Heart right ventricle (tissue), 16 donors: ENCODE measurements at regions not wholly inside any gene's neighbourhood (a gene's known extent, or its start where the extent isn't known, plus 50 kb on each side); places are given as distances from the start of the nearest gene placed in this dataset.
A peak's percentile ranks its signal among the peaks of the same experiment; 100 is the strongest.
"Not testable (repeated sequence)": the region's sequence is repeated elsewhere in the genome, so short reads cannot be mapped to it uniquely, and the experiment has no call there.

ENCODE experiments used
- ATAC-seq, 8 donors: fragments of 200-7000 bp; cut with Tn5 transposase; one replicate each; pipeline ENCODE4 v1.9.1; 2020; ENCODE audit warnings: mild to moderate bottlenecking in 8 of 8, moderate library complexity in 8 of 8, moderate number of reproducible peaks in 1 of 8
- DNase-seq, 2 donors: peaks; one replicate each; pipeline ENCODE4 v3.0.0-alpha.2; 2020
- H3K27ac ChIP-seq, 10 donors: fragments of 200-600 bp; sonication (generic) in 2 of 10; one replicate each; pipeline versions ENCODE4 v1.5.0 to v1.8.0; 2020 to 2022; ENCODE audit warnings: mild to moderate bottlenecking in 3 of 10
- H3K27me3 ChIP-seq, 7 donors: fragments of 200-600 bp; one replicate each; pipeline ENCODE4 v1.8.0; 2021 to 2022; ENCODE audit warnings: mild to moderate bottlenecking in 2 of 7
- H3K36me3 ChIP-seq, 9 donors: fragments of 200-600 bp; sonication (generic) in 1 of 9; one replicate each; pipeline versions ENCODE4 v1.5.0 to v1.8.0; 2020 to 2022; ENCODE audit warnings: mild to moderate bottlenecking in 2 of 9
- H3K4me1 ChIP-seq, 9 donors: fragments of 200-600 bp; sonication (generic) in 1 of 9; one replicate each; pipeline versions ENCODE4 v1.5.0 to v1.8.0; 2020 to 2022; ENCODE audit warnings: mild to moderate bottlenecking in 4 of 9
- H3K4me3 ChIP-seq, 10 donors: fragments of 200-600 bp; sonication (generic) in 2 of 10; one replicate each; pipeline versions ENCODE4 v1.5.0 to v1.8.0; 2020 to 2022; ENCODE audit warnings: mild to moderate bottlenecking in 7 of 10, moderate library complexity in 2 of 10
- H3K9me3 ChIP-seq, 11 donors: fragments of 200-600 bp in 10 of 11; sonication (generic) in 2 of 11; one replicate each; pipeline versions ENCODE4 v1.5.0 to v1.8.0; 2013 to 2022; ENCODE audit warnings: mild to moderate bottlenecking in 2 of 11, control low read depth in 1 of 11, moderate library complexity in 1 of 11
- WGBS, 2 donors: extraction: QIAGEN DNeasy Blood & Tissue Kit; methylation state at CpG; one replicate each; pipeline ENCODE4 v1.1.7; 2013; ENCODE audit warnings: inconsistent platforms in 1 of 2; 5-methylcytosine and 5-hydroxymethylcytosine counted together
- intact Hi-C, 10 donors: fragments of 100-400 bp; cut with DNase I; formaldehyde crosslinking; loops; one replicate each; pipeline versions ENCODE4 v1.11.1 to v1.14.2; 2022
- TF ChIP-seq, protein P1 (sequence below), 9 donors: fragments of 200-600 bp; sonication (generic) in 2 of 9; IDR thresholded peaks; one replicate each; pipeline versions ENCODE4 v1.5.0 to v1.8.0; 2021 to 2022; ENCODE audit warnings: antibody characterized with exemption in 9 of 9, mild to moderate bottlenecking in 5 of 9, moderate library complexity in 1 of 9
- donor health status: Arrhythmogenic right ventricular cardiomyopathy.
- donor health status: ischemic (EF 13 %, LVEDD 7.1; RV severe dilation, severe dysfunction).
- donor health status: healthy with polysubstance abuse.
- donor health status: DM: no; HTN: yes; CAD: no.
- donor health status: DM: no; HTN: no; CAD: no.
- donor health status: ischemic (EF 25% LVEDD 6.9; RV normal size, moderate dysfunction).
- donor health status: ischemic (EF 25% LVEDD 5.7; RV mildly dilated, moderate dysfunction).
- donor health status: healthy.
- donor health status: DM: yes; HTN: yes; CAD: no.
- donor health status: Ischemic cardiomyopathy.
- donor health status: ischemic (EF 35%, LVEDD 5.7; RV mildly dilated, moderate dysfunction).
- donor health status: nonischemic (EF 11% LVEDD 7.7; RV severe dilation, severe dysfunction).
- donor health status: DM: yes; HTN: yes; CAD: no.
- donor health status: PGD.
- donor health status: ischemic (EF 29% LVEDD 5.4; RV normal size, mild dysfunction).
- donor health status: nonischemic (EF 23%, LVEDD 6.1; RV moderate dilation, normal function).

DNA sequence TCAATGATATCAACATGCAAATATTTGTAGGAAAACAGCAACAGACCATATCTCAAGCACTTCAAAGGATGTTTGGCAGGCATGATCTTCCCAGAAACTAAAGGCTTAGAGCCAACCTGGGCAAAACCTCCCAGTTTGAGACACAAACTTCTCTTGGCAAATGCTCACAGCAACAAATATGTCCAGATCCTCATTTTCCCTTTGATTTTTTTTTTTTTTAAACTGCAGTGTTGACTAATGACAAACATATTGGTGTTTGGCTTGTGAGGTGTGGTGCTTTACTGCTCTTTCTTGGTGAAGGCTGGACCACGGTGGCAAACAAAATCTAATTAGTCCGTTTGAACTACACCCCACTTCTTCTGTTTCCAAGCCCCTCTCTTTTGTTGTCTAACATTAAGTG is 87.2 kb downstream of the EBLN2 start:
- Histone ChIP-seq H3K27ac (peak overlapping the region in 4 of 10 donors; percentile 43 to 68 (median 62)), H3K4me3 (no peak overlapping the region), H3K9me3 (no peaks in the 10 kb centered on the region), H3K4me1 (peaks cover 5 to 28% (median 18%) of the 10 kb centered on the region in 9 donors), H3K36me3 (no peaks in the 10 kb centered on the region), H3K27me3 (no peaks in the 10 kb centered on the region)
- no peak for DNase-seq
- 48 to 60% methylated on average over 2 of the region's 2 CpGs for WGBS, 2 donors
- TF ChIP-seq, protein P1, sequence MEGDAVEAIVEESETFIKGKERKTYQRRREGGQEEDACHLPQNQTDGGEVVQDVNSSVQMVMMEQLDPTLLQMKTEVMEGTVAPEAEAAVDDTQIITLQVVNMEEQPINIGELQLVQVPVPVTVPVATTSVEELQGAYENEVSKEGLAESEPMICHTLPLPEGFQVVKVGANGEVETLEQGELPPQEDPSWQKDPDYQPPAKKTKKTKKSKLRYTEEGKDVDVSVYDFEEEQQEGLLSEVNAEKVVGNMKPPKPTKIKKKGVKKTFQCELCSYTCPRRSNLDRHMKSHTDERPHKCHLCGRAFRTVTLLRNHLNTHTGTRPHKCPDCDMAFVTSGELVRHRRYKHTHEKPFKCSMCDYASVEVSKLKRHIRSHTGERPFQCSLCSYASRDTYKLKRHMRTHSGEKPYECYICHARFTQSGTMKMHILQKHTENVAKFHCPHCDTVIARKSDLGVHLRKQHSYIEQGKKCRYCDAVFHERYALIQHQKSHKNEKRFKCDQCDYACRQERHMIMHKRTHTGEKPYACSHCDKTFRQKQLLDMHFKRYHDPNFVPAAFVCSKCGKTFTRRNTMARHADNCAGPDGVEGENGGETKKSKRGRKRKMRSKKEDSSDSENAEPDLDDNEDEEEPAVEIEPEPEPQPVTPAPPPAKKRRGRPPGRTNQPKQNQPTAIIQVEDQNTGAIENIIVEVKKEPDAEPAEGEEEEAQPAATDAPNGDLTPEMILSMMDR (IDR thresholded peaks at IDR 0.05): no peak
- peak in 3 of 8 donors; percentile 10 to 32 (median 21) for ATAC-seq
- intact Hi-C loops: no loop called here

DNA sequence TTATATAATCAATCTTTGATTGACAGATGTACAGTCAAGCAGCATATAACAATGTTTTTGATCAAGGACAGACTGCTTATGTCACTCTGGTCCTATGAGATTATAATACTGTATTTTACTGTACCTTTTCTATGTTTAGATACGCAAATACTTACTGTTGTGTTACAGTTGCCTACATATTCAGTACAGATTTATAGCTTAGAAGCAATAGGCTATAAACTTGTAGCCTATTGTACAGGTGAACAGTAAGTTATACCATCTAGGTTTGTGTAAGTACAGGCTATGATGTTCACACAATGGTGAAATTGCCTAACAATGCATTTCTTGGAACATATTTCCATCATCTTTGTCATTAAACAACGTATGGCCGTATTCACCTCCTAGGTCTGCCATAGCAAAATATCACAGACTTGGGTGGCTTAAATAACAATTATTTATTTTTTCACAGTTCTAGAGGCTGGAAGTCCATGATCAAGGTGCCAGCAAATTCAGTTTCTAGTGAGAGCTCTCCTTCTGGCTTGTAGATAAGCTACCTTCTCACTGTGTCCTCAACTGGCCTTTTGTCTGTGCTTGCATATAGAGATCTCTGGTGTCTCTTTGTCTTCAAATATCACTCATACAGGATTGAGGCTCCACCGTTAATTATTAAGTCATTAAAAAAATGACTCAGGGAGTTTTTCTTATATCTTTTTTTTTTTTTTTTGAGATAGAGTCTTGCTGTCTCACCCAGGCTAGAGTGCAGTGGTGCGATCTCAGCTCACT is 89.1 kb downstream of the EBLN2 start:
- 92 to 96% methylated on average over 5 of the region's 5 CpGs for WGBS, 2 donors

DNA sequence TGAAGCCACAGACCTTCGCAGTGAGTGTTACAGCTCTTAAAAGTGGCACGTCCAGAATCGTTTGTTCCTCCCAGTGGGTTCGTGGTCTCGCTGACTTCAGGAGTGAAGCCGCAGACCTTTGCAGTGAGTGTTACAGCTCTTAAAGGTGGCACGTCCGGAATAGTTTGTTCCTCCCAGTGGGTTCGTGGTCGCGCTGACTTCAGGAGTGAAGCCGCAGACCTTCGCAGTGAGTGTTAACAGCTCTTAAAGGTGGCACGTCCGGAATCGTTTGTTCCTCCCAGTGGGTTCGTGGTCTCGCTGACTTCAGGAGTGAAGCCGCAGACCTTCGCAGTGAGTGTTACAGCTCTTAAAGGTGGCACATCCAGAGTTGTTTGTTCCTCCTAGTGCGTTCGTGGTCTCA is 91.1 kb downstream of the EBLN2 start:
- H3K36me3 ChIP-seq, intact Hi-C loops, H3K9me3 ChIP-seq, H3K4me3 ChIP-seq, ATAC-seq, H3K27me3 ChIP-seq, DNase-seq, H3K27ac ChIP-seq: not testable (repeated sequence)
- 96 to 97% methylated on average over 22 of the region's 22 CpGs for WGBS, 2 donors
- H3K4me1 ChIP-seq: peaks cover 0 to 14% (median 7%) of the 10 kb centered on the region in 9 donors

More for the DNA sequence above, 89.1 kb downstream of the EBLN2 start:
- H3K4me1 ChIP-seq: peaks cover 0 to 17% (median 9%) of the 10 kb centered on the region in 9 donors
- intact Hi-C loops: no loop called here
- no peak for DNase-seq
- no peak for ATAC-seq
- no peaks in the 10 kb centered on the region for H3K36me3 ChIP-seq
- H3K9me3 ChIP-seq: no peaks in the 10 kb centered on the region
- no peak overlapping the region for H3K4me3 ChIP-seq
- no peak overlapping the region for H3K27ac ChIP-seq
- H3K27me3 ChIP-seq: no peaks in the 10 kb centered on the region
- TF ChIP-seq, protein P1 (IDR thresholded peaks at IDR 0.05): no peak

DNA sequence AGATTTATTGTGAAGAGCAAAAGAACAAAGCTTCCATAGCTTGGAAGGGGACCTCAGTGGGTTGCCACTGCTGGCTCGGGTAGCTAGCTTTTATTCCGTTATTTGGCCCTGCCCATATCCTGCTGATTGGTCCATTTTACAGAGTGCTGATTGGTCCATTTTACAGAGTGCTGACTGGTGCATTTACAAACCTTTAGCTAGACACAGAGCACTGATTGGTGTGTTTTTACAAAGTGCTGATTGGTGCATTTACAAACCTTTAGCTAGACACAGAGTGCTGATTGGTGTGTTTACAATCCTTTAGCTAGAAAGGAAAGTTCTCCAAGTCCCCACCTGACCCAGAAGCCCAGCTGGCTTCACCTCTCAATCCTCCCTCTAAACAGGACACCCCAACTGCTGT is 91.6 kb downstream of the EBLN2 start:
- H3K27me3 ChIP-seq, intact Hi-C loops, ATAC-seq, DNase-seq, H3K36me3 ChIP-seq, H3K4me1 ChIP-seq, H3K27ac ChIP-seq, H3K9me3 ChIP-seq, H3K4me3 ChIP-seq: not testable (repeated sequence)
- 87 to 90% methylated on average over 2 of the region's 2 CpGs for WGBS, 2 donors

DNA sequence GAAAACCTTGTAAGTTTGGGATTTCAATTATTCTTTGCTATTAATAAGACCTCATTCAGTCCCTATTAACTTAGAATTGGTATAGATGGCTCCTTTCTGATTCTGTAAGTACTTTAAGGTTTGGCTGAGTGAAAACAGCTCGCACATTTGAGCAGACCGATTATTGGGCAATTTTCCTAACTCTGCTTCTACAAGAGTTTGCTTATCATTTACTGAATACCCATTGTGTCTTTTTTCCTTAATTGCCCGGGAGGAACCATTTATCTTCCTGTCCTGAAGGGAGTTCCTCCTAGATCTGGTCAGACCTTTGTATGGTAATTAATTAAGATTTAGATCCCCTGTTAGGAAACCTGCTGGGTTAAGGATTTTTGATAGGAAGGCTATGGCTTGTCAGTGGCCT is 92.8 kb downstream of the EBLN2 start:
- intact Hi-C loops, H3K27me3 ChIP-seq, H3K4me3 ChIP-seq, H3K36me3 ChIP-seq, H3K27ac ChIP-seq, DNase-seq, H3K4me1 ChIP-seq, ATAC-seq: not testable (repeated sequence)
- H3K9me3 ChIP-seq: peaks cover 0 to 14% (median 0%) of the 10 kb centered on the region in 11 donors
- WGBS, 2 donors: 32 to 52% methylated on average over 3 of the region's 3 CpGs

DNA sequence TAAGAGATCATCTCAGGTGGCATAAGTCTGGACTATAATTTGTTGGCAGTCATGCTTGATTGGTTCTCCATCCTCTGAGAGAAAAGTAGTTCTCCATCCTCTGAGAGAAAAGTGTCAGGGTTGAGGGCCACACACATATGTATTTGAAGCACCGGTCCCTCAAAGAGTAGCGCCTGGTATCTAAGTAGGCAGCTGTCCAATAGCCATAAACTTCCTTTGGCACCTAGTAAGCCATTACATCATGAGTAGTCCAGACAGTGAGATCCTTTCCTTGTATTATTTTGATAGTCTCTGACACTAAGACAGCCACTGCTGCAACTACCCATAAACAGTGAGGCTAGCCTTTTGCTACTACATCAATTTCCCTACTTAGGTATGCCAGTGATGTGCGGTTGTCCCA is 94.0 kb downstream of the EBLN2 start:
- 56 to 62% methylated on average over 3 of the region's 3 CpGs for WGBS, 2 donors
- H3K4me3 ChIP-seq, H3K27me3 ChIP-seq, intact Hi-C loops, ATAC-seq, DNase-seq, H3K27ac ChIP-seq, H3K36me3 ChIP-seq, H3K4me1 ChIP-seq: not testable (repeated sequence)
- H3K9me3 ChIP-seq: peaks cover 0 to 16% (median 0%) of the 10 kb centered on the region in 11 donors
